Activated T-cell treated with anti-CD3 and anti-CD28 coated beads, Interleukin-2, amount 50 U/mL, for 1 hour (primary cell): ENCODE measurements at regions not wholly inside any gene's neighbourhood (a gene's known extent, or its start where the extent isn't known, plus 50 kb on each side); places are given as distances from the start of the nearest gene placed in this dataset.
A peak's percentile ranks its signal among the peaks of the same experiment; 100 is the strongest.

Experiments used
- DNase-seq: peaks from one replicate; pipeline ENCODE4 v3.0.0-alpha.2; 2020

DNA sequence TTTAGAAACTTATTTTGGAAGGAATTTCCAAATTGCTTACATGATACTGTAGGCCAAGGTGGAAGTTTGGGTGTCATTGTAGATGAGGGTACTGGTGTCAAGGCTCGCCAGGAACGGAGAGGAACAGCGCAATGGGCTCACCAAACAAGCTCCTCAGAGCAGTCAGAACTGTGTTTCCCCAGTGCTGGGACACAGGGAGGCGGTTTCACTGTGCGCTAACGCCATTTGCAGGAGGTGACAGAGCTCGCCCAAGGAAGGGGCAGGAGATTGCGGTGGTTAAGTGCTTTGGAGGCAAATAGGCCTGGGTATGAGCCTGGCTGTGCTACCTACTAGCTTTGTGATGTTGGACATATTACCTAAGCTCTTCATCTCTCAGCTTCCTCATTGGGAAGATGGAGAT lies 57.3 kb downstream of the HHEX start:
- DNase-seq: no peak

DNA sequence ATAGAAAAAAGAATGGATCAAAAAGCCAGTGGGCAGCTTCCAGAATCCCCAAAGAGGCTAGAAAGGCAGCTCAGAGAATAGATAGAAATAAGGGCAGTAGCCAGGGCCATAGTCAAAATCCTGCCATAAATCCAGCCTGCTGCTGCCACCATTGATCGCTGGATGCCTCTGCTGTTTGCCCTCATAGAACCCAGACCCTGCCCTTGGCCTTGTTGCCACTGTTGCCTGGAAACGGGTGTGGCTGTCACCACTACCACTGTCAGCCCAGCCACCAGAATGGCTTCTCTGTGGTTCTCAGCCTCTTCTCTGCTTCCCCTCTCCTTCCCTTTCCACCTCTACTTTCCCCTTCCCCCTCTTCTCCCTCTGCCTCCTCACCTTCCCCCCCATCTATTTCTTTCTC lies 57.8 kb downstream of the HHEX start:
- DNase-seq: peak; percentile 18

DNA sequence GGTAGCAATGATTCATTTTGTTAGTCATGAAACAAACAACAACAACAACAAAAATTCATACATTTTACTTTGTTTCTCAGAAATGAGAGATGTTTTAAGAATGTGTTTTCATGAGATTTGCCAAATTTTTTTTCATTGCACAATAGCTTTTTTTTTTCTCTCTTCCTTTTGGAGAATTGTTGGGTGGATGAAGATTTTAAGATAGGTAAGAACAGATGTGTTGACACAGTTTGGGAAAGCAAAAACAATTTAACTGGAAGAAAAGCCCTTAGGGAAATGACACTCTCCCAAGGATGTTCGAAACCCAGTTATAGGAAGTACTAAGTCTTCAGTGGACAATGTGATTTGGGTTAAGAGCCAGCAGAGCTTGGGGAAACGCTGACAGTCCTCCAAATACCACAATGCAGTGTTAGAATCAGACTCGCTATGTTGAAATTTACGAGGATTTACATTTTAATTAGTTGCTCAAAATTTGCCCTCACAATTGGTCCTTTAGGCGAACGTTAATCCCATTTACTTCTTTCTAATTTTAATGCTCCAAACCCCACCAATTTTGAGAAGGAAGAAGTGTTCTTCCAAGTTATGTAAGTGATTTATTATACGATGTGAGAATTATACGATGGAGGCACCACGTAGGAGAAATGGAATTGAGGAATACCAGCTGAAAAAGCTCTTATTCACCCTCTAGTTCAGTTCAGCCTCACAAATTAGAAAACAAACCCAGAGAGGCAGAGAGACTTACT lies 61.2 kb downstream of the HHEX start:
- DNase-seq: no peak

DNA sequence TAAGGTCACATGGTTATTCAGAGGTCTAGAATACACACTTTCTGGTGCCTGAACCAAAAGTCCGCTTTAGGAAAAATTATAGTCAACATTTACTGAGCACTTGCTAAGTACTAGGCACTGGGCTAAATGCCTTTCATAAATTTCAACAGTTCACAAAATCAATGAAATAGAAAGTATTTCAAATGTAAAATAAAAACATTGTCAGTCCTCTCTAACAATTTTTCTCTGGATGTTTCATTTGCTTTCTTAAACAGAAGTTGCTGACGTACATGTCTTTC lies 61.7 kb downstream of the HHEX start:
- DNase-seq: no peak

DNA sequence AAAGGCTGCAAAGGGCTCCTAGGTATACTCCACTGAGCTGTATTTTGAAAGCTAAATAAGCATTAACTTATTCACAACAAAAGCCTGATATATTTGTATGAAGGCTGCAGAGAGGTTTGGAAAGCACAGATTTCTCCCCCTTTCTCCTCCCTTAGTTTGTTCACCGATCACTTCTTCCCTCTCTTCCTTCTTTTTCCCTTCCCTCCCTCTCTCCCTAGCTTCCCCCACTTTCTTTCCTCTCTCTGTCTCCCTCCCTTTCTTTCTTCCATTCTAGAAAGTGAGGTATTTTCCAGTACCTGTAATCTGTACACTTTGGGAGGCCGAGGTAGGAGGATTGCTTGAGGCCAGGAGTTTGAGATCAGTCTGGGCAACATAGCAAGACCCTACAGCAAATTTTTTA lies 62.1 kb downstream of the HHEX start:
- DNase-seq: no peak

DNA sequence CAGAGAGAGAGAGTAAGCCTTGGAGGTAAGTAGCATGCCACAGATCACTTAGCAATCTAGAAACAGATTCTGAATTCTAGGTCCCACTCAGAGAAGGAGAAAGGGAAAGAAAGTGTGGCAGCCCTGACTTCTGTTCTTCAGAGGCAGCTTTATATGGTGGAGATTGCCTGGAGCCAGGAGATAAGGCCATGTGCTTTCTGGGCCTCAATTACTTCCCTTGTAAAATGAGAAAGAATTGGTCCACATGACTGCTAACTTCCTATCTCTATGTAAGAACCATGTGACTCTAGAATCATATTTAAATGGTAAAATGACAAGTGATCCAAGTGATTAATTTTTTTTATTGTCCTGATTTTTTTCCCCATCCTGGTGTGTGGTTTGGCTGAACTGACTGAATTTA lies 64.1 kb downstream of the HHEX start:
- no peak for DNase-seq

DNA sequence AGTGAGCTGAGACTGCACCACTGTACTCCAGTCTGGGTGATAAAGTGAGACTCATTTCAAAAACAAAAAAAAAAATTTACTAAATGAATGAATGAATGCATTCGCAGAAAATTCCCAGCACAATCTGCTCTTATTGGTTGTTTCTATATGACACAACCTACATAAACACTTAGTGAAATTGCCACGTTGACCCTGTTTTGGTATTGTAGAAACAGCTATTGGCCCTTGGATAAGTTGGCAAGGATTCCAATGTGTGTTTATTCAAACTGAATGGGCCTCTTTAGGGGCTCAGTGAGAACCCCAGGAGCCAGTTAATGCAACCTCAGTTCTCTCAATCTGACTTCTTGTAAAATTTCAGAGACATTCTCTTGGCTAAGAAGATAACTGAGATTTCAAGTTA lies 66.0 kb downstream of the HHEX start:
- no peak for DNase-seq

DNA sequence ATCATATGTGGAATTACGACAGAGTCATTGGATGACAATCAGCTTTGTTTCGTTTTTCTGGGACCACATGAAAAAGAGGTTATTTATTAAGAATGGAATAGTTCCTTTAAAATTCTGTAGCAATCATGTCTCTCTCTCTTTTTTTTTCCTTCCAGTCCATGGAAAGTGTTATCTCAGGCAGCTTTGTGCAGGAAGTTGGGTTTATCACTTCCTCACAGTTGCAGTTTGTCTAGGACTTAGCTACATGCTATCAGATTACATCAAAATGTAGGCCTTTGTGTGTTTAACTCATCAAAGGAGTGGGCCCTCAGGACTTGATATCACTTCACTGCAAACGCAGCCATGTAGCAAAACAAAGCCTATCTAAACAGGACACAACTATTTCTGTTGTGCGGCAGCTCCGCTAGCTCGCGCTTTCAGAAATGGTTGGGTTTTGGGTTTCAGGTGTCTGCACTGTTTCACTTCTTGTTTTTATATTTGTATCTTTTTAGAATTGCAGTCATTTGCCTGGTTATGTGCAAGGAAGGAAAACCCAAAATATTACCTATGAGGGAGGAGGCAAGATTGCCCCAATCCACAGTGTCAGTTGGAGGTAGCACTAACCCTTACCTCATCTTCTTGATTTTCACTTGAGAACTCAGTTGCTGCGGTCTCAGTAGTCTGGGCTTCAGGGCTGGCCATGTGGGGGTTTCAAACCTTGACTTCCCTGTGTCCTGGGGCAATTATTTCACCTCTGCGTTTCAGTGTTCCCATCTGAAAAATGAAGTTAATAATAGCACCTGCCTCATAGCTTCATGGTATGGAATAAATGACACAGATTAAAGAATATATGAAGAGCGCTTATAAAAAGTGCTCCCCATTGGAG lies 66.7 kb downstream of the HHEX start:
- DNase-seq: no peak

DNA sequence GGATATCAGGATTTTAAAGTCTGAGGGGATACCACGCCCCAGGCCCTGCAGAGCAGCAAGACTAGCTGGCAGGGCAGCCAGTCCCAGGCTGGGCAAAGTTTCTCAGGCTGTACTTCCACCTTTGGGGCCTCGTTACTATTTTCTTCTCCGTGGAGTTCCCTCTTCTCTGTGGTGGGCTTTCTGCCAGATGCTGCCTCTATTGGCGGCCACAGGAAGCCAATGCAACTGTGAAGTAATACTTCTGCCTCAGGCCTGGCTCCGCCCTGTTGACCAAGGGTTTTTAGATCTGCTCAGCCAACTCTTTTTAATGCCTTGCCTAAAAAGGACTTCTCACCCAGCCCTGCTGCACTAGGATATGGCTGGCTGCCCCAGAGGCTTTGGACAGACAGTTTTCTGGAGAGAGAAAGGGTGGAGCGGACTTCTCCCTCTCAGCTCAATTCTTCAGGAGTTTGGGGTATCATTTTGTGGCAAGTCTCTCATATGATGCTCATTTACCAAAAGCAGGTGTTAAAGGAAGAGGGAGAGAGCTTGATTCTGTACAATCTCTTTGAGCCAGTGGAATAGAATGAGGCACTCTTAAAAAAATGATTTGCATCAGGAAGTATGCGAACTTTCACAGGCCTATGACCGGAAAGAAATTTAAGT lies 67.4 kb downstream of the HHEX start:
- DNase-seq: no peak

DNA sequence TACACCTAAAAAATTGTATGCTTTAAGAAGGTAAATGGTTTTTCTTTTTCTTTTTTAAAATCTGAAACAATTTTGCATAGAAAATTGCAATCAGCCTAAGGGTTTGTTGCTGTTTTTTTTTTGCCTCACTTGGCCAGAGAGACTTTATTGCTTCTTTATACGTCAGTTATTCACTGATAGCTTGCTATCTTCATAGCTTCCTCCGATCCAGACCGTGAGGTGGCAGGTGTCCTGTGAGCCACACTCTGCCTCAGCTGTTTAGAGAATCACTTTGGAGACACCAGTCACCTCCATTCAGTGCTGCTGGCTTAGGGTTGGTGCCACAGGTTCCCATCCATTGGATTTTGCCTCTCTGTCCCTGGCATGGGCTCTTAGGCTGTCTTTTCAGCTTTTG lies 68.0 kb downstream of the HHEX start:
- no peak for DNase-seq

DNA sequence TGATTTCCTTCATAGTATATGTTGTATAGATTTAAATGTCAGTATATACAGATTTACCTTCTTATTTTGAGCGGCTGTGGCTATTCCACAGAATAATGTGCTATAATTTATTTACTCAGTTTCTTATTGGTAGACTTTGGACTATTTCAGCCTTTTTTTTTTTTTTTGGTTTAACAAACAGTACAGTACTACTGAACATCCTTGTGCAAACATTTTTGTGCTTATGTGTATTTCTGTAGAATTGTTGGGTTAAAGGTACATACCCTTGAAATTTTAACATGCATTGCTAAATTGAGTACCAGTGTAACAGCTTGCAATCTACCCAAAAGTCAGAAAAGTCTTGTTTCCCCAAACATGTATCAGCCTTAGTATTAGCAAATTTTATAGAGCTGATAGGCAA lies 68.8 kb downstream of the HHEX start:
- no peak for DNase-seq

DNA sequence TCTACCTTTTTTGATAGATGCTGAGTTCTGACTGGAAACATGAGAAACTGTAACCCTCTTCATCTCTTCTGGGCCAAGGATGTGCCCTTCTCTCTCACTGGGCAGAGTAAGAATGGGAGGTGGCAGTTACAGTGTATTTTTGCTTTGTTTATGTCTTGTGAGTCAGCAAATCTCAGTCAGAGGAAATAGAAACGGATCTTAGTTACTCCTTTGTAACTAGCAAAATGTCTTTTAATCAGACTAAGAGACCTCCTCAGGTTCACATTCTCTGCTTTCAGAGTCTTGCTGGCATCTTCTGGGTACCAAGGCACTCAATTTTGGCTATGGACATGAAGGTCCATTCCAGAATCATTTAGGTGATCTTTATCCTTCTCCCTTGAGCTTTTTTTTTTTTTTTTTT lies 70.9 kb downstream of the HHEX start:
- no peak for DNase-seq

DNA sequence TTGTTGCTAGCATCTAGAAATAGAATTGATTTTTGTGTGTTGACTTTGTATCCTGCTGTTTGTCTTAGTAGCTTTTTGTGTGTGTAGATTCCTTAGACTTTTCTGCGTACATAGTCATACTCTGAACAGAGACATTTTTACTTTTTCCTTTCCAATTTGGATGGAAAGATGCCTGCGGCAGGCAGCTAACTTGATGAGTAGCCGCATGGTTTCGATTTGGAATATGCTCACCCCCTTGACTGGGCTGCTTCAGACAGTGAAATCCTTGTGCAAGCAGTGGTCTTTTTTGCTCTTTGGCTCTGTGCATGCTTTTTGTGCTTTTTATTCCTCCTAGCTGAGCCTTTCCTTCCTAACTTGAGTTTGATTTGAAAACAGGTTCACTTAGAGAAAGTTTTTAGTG lies 71.8 kb downstream of the HHEX start:
- DNase-seq: no peak

DNA sequence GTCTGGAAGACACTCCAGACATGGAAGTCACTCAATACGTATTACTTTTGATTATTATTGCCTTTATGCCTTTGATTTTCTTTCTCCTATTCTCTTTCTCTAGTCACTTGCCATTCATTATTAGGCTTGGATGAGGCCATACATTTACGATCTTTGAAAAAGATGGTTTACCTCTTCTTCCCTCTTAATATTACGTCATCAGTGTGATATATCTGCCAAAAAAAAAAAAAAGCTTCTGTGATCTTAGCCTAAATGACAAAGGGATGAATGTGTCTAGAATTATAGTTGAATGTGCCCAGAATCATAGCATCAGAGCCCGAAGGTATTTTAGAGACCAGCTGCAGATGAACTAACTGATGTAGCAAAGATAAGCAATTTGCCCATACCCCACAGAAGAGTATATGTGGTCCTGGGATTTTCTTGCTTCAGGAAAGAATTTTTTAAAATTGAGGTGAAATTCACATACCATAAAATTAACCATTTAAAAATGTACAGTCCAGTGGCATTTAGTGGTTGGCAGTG lies 73.9 kb downstream of the HHEX start:
- DNase-seq: no peak

DNA sequence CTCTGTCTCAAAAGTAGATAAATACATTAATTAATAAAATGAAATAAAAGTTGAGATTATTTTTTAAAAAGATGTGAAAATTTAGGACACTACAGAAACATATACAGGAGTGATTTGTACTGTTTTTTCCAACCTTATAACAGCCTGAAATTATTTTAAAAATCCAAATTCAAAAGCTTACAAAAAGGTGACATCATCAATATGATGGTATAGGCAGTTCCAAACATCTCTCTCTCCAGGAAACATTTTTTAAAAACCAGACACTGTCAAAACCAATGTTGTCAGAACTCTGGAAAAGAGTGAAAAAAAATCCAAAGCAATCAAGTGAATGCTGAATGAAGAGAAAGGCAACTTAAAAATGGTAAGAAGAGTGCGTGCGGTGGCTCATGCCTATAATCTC lies 76.7 kb downstream of the HHEX start:
- no peak for DNase-seq

DNA sequence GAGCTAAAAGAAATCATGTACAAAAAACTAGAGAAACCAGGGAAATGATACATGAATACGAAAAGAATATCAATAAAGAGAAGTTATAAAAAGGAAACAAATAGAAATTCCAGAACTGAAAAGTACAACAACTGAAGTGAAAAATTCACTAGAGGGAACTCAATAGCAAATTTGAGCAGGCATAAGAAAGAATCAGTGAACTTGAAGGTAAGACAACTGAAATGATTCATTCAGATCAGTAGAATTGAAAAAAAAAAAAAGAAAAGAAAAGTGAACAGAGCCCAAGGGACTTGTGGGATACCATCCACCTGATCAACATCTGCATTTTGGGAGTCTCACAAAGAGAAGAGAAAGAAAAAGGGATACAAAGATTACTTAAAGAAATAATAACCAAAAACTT lies 78.3 kb downstream of the HHEX start:
- DNase-seq: no peak

DNA sequence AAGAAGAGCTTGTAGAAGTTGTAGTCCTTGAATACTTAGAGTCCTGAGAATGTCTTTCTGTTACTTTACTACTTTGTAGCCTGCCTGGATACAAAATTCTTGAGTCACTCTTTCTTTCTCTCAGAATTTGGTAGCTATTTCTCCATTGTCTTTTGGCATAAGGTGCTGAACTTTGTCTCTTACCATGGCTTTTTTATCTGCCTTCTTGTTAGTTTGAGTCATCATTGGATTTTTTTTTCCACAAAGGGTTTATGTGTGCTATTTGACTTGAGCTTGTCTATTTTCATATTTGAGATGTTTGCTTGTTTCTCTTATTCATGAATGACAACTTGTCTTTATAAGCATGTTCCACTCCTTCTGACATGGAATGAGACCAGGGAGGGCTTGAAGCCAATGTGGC lies 74.5 kb upstream of the EXOC6 start:
- DNase-seq: no peak

DNA sequence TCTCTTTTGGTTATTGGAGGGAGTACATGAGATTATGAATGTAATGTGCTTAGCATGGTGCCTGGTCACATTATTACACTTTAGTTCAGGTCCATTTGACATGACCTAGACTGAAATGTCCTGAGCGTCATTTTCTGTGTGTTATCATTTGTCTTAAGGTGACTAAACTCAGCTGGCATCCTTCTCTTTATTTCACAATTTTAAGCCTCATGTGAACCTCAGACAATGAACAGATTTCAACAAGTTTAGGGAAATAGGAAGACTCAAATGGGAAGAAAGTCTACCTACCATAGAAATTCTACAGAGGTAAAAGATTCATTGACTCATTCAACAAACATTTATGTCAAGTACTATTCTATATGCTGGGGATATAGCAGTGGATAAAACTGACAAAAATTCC lies 70.2 kb upstream of the EXOC6 start:
- no peak for DNase-seq

DNA sequence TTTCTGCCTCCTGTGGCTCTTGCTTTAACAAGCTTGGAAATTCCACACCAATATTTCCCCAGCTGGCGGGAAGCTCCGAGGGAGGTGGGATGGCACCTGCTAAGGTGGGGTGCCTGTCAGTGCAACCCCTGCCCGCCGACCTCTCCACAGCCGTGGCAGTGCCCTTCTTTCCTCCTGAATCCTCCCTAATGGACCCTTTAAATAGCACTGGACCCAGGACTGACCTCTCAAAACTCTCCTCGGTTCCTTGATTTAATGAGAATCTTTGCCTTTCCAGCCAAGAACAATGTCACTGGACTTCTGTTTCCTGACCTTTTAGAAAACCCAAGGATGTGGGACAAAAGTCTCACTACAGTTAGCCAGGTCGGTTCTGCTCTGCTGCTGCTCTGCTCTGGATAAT lies 63.2 kb upstream of the EXOC6 start:
- no peak for DNase-seq

DNA sequence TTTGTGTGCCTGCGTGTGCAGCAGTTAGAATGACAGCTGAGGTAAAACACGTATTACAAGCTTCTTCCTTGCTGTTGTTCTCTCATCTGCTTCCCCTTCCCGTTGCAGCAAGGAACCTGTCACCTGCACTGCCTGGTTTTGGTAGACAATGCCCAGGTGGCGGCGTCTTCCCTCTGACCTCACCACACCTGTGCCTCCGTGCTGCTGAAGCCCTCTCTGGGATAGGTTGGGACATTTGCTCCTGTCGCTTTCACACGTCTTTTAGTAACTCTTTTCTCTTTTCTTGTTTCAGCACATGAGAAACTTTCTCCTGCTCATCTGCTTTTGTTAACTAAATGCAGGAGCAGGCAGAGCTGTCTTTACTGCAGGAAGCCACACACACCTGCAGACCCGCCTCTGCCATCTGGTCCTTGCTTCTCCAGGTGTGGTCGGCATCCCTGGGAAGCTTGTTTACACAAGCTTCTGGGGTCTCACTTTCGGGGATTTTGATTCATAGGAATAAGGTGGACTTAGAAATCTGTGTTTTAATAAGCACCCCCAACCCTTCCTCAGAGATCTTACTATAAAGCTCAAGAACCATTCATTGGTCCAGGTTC lies 60.7 kb upstream of the EXOC6 start:
- no peak for DNase-seq

DNA sequence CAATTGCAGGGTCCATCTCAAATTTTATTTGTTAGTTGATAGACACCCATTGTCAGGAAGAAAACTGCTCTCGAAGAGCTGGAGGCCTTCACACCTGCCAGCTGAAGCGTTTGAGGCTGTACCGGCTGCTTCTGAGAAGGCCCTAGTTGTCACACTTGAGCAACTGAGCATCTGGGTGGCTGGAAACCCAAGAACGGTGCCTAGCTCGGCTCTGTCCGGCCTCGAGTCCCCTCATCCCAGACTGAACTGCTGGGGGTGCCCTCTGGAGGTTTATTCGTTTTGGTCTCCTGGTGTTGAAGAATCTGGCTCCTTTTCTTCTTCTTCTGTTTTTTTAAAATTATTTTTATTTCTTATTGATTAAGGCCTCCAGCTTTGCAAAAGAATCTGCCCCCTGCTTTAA lies 59.3 kb upstream of the EXOC6 start:
- DNase-seq: no peak

DNA sequence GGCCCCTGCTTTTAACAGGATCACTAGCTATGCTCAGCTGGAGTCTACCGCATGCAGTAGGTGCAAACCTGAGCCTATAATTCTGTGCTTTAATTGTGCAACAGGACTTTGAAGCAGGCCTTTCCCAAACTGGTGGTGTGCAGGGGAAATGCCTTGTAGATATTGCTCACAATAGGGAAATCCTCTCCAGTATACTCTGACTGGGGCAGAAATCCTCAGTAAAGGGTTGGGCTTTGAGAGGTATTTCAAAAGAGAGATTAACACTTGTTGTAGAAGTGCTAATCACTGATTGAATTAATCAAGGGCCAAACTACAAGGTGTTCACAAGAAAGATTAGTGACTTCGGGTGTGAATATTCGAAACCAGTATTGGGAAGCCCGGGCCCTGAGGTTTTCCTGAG lies 58.5 kb upstream of the EXOC6 start:
- no peak for DNase-seq

DNA sequence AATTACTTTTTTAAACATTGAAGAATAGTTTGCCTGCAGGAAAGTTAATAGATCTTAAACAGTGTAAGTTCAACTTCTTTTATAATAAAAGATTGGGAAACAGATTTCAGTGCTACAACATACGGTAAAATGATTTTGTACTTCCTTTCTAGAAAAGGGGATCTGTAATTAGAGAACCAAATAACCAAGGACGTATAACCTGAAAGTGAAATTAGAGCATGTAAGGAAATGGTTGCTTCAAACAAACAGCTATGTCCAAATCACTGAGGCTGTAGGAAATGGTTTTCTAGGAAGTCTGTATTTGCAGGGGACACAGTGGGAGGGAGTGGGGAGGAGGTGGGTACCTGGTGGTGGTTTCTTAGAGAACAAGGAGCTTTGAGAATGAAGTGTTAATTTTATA lies 57.9 kb upstream of the EXOC6 start:
- no peak for DNase-seq

DNA sequence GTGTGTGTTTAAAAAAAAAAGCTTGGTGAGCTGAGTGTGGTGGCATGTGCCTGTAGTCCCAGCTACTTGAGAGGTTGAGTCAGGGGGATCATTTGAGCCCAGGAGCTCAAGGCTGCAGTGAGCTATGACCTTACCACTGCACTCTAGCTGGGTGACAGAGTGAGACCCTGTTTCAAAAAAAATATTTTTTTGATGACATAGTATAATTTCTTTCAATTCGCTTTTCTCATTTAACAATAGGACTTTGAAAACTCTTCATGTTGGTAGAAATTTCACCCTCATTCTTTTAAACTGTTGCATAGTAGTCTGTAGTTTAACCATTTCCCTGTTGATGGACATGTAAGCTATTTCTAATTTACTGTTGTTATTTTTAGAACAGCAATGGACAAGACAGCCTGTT lies 55.7 kb upstream of the EXOC6 start:
- no peak for DNase-seq
